Uterus (tissue), 2 donors: ENCODE measurements at regions not wholly inside any gene's neighbourhood (a gene's known extent, or its start where the extent isn't known, plus 50 kb on each side); places are given as distances from the start of the nearest gene placed in this dataset.

Experiments
- CTCF ChIP-seq, 4 experiments: fragments of 200-600 bp in 2 of 4; fragments of 450-650 bp in 2 of 4; sonication (generic) in 2 of 4; IDR thresholded peaks; one replicate each; pipeline ENCODE4 v1.5.1; 2016 to 2019; ENCODE audit warnings: antibody characterized with exemption in 4 of 4, mild to moderate bottlenecking in 2 of 4, moderate library complexity in 1 of 4
- POLR2A ChIP-seq, 2 donors: fragments of 450-650 bp; IDR thresholded peaks; one replicate each; pipeline ENCODE4 v1.6.1; 2016; ENCODE audit warnings: antibody characterized with exemption in 2 of 2, mild to moderate bottlenecking in 1 of 2, moderate library complexity in 1 of 2

GRCh38 chr12:24381790-24382189 is 432.3 kb upstream of the SOX5 start:
- TF ChIP-seq CTCF (IDR thresholded peaks at IDR 0.05) (no peak), POLR2A (IDR thresholded peaks at IDR 0.05) (no peak)
